OCI-LY1 (cell line): ENCODE measurements at regions not wholly inside any gene's neighbourhood (a gene's known extent, or its start where the extent isn't known, plus 50 kb on each side); places are given as distances from the start of the nearest gene placed in this dataset.

Source experiments
- H2AFZ ChIP-seq: fragments of 200-600 bp; sonication (generic), shearing (Covaris generic); 2 replicates; pipeline ENCODE4 v1.6.0; 2014; ENCODE audit warnings: antibody characterized with exemption, mild to moderate bottlenecking, low read length
- H3F3A ChIP-seq: fragments of 200-600 bp; sonication (generic), shearing (Covaris generic); 2 replicates; pipeline ENCODE4 v1.6.0; 2014; ENCODE audit warnings: mild to moderate bottlenecking, antibody characterized with exemption, low read length, moderate library complexity; ENCODE audit not compliant: insufficient read depth
- H3K27ac ChIP-seq: fragments of 200-600 bp; sonication (generic); 2 replicates; pipeline ENCODE4 v1.5.1; 2014; ENCODE audit warnings: low read length, mixed run types, mild to moderate bottlenecking, low read depth; ENCODE audit not compliant: poor library complexity, severe bottlenecking
- H3K27me3 ChIP-seq: fragments of 200-600 bp; sonication (generic); 2 replicates; pipeline ENCODE4 v1.6.0; 2014; ENCODE audit warnings: antibody characterized with exemption, mild to moderate bottlenecking, low read length, moderate library complexity; ENCODE audit not compliant: insufficient read depth
- H3K36me3 ChIP-seq: fragments of 200-600 bp; sonication (generic); 2 replicates; pipeline ENCODE4 v1.6.1; 2014; ENCODE audit warnings: mild to moderate bottlenecking, antibody characterized with exemption, low read length, moderate library complexity, mixed read lengths; ENCODE audit not compliant: insufficient read depth
- H3K4me1 ChIP-seq: fragments of 200-600 bp; sonication (generic); 2 replicates; pipeline ENCODE4 v1.5.1; 2014; ENCODE audit warnings: mild to moderate bottlenecking, low read length, moderate library complexity; ENCODE audit not compliant: insufficient read depth, severe bottlenecking
- H3K4me2 ChIP-seq: fragments of 200-600 bp; sonication (generic), shearing (Covaris generic); 2 replicates; pipeline ENCODE4 v1.6.1; 2014; ENCODE audit warnings: low read length
- H3K4me3 ChIP-seq: fragments of 200-600 bp; sonication (generic); 2 replicates; pipeline ENCODE4 v1.5.1; 2014; ENCODE audit warnings: low read length, low read depth, mild to moderate bottlenecking, mixed read lengths; ENCODE audit not compliant: poor library complexity, severe bottlenecking
- H3K79me2 ChIP-seq: fragments of 200-600 bp; shearing (Covaris generic); 2 replicates; pipeline ENCODE4 v1.6.1; 2016; ENCODE audit warnings: mixed run types, low read length, mixed read lengths; ENCODE audit not compliant: insufficient read depth
- H3K9ac ChIP-seq: fragments of 200-600 bp; sonication (generic), shearing (Covaris generic); 2 replicates; pipeline ENCODE4 v1.6.1; 2014; ENCODE audit warnings: mild to moderate bottlenecking, low read length, mixed read lengths
- H3K9me2 ChIP-seq: fragments of 200-600 bp; sonication (generic), shearing (Covaris generic); 2 replicates; pipeline ENCODE4 v1.6.1; 2014; ENCODE audit warnings: low read depth, mild to moderate bottlenecking, low read length, mixed read lengths
- H3K9me3 ChIP-seq: fragments of 200-600 bp; shearing (Covaris generic); 2 replicates; pipeline ENCODE4 v1.6.1; 2014; ENCODE audit warnings: low read length, mixed read lengths
- H4K20me1 ChIP-seq: fragments of 200-600 bp; sonication (generic), shearing (Covaris generic); 2 replicates; pipeline ENCODE4 v1.6.0; 2016; ENCODE audit warnings: mild to moderate bottlenecking, low read length; ENCODE audit not compliant: insufficient read depth
- EZH2 ChIP-seq: fragments of 200-600 bp; sonication (generic), shearing (Covaris generic); IDR thresholded peaks from 2 replicates; pipeline ENCODE4 v1.8.0; 2017; ENCODE audit warnings: borderline replicate concordance, mixed run types, mild to moderate bottlenecking, antibody characterized with exemption, low read length, moderate library complexity, mixed read lengths
- TF ChIP-seq, protein P1 (sequence below): fragments of 200-600 bp; sonication (generic), shearing (Covaris generic); IDR thresholded peaks from 2 replicates; pipeline ENCODE4 v1.5.1; 2017; ENCODE audit warnings: mild to moderate bottlenecking, antibody characterized with exemption, low read length, moderate library complexity, mixed read lengths

DNA sequence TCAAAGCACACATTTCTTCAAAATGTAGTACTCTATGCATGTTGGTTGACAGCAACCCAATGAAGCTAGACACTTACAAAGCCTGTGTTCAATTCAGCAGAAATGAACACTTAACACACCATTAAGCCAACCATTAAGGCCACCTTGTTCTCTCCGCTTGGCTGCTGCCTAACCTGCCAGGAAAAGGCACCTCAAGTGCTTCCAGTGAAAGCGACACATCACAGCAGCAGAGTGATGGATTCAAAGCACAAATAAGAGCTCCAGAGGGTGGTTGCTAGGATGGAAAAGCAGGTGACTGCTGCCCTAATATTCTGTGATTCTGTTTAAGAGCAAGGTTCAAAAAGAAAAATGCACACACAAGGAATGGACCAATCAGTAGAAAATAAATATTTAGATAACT is 81.5 kb upstream of the GNAI1 start:
- Histone ChIP-seq H3K27me3 (no peaks in the 10 kb centered on the region; the same call in 1 of the 2 replicates), H3K4me1 (no peaks in the 10 kb centered on the region), H3K4me2 (no peak overlapping the region), H3K36me3 (no peaks in the 10 kb centered on the region), H3K27ac (no peak overlapping the region), H3K9me2 (no peaks in the 10 kb centered on the region), H3F3A (no peaks in the 10 kb centered on the region), H3K9me3 (no peaks in the 10 kb centered on the region), H3K9ac (no peak overlapping the region), H3K79me2 (no peaks in the 10 kb centered on the region), H3K4me3 (no peak overlapping the region), H4K20me1 (no peaks in the 10 kb centered on the region), H2AFZ (no peak overlapping the region)
- TF ChIP-seq EZH2: no peak
- TF ChIP-seq, protein P1, sequence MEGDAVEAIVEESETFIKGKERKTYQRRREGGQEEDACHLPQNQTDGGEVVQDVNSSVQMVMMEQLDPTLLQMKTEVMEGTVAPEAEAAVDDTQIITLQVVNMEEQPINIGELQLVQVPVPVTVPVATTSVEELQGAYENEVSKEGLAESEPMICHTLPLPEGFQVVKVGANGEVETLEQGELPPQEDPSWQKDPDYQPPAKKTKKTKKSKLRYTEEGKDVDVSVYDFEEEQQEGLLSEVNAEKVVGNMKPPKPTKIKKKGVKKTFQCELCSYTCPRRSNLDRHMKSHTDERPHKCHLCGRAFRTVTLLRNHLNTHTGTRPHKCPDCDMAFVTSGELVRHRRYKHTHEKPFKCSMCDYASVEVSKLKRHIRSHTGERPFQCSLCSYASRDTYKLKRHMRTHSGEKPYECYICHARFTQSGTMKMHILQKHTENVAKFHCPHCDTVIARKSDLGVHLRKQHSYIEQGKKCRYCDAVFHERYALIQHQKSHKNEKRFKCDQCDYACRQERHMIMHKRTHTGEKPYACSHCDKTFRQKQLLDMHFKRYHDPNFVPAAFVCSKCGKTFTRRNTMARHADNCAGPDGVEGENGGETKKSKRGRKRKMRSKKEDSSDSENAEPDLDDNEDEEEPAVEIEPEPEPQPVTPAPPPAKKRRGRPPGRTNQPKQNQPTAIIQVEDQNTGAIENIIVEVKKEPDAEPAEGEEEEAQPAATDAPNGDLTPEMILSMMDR: no peak

DNA sequence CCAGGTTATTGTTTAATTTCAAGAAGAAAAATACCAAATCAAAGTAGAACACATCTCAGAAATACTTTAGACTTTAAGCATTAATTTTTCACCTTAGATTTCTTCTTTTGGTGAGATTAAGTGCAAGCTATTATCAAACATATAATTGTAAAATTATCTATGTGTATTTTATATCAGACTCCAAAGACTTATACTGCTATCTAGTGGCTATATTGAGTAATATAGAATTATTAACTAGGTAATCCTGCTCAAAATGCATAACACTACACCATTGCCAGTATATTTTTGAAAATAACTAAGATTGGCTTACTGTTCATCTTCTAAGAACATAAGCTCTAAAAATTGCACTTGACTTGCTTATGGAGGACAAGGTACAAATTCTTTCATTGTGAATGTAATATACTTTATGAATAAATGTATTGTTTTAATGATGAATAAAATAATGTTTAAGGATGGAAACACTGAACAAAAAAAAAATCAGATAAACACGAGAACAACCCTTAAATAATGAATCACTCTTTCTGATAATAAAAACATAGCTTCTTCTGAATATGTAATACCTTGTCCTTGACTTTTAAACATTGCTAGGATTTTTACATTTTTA is 86.7 kb upstream of the GNAI1 start:
- no peaks in the 10 kb centered on the region; the same call in 1 of the 2 replicates for H3K27me3 ChIP-seq
- H3K79me2 ChIP-seq: no peaks in the 10 kb centered on the region
- no peak overlapping the region for H3K27ac ChIP-seq
- H3K4me2 ChIP-seq: no peak overlapping the region
- no peak overlapping the region for H3K9ac ChIP-seq
- H3F3A ChIP-seq: no peaks in the 10 kb centered on the region
- no peaks in the 10 kb centered on the region for H3K4me1 ChIP-seq
- H3K4me3 ChIP-seq: no peak overlapping the region
- H4K20me1 ChIP-seq: no peaks in the 10 kb centered on the region
- no peak overlapping the region for H2AFZ ChIP-seq
- H3K9me3 ChIP-seq: no peaks in the 10 kb centered on the region
- H3K9me2 ChIP-seq: no peaks in the 10 kb centered on the region
- TF ChIP-seq, protein P1: peak; percentile 24; the same call in 1 of the 2 replicates
- no peak for TF ChIP-seq EZH2
- no peaks in the 10 kb centered on the region for H3K36me3 ChIP-seq

DNA sequence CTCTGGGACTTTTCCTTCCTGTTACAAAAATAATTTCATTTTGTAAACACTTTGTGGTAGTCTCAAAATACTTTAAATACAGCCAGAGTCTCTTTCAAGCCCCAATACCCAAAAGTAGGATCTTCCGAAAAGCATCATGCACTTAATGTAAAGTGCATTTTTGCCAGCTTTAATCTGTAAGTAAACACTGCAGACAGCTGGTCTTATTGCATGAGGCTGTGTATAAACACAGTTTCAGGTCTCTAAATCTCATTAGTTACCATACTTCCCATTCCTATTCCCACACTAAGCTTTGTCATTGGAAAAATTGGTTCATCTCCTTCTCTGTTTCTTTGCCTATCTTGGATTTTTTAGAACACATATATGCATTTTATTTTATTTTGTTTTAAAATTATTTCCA is 87.6 kb upstream of the GNAI1 start:
- H3K4me3 ChIP-seq: no peak overlapping the region
- H3K36me3 ChIP-seq: no peaks in the 10 kb centered on the region
- no peak overlapping the region for H3K27ac ChIP-seq
- H3K79me2 ChIP-seq: no peaks in the 10 kb centered on the region
- H3K9me3 ChIP-seq: no peaks in the 10 kb centered on the region
- no peaks in the 10 kb centered on the region for H3K9me2 ChIP-seq
- H3K27me3 ChIP-seq: no peaks in the 10 kb centered on the region; the same call in 1 of the 2 replicates
- H3F3A ChIP-seq: no peaks in the 10 kb centered on the region
- no peak overlapping the region for H3K4me2 ChIP-seq
- TF ChIP-seq EZH2: no peak
- TF ChIP-seq, protein P1: no peak
- no peaks in the 10 kb centered on the region for H4K20me1 ChIP-seq
- H3K4me1 ChIP-seq: no peaks in the 10 kb centered on the region
- H2AFZ ChIP-seq: no peak overlapping the region
- no peak overlapping the region for H3K9ac ChIP-seq
